Activated naive CD8-positive, alpha-beta T cell treated with anti-CD3 and anti-CD28 coated beads for 36 hours (primary cell): ENCODE measurements at regions not wholly inside any gene's neighbourhood (a gene's known extent, or its start where the extent isn't known, plus 50 kb on each side); places are given as distances from the start of the nearest gene placed in this dataset.
"Not testable (repeated sequence)": the region's sequence is repeated elsewhere in the genome, so short reads cannot be mapped to it uniquely, and the experiment has no call there.

Experiments
- DNase-seq: peaks from one replicate; pipeline ENCODE4 v3.0.0; 2021
- H3K27ac Mint-ChIP-seq: one replicate; pipeline ENCODE4 v1.8.0; 2022; ENCODE audit warnings: mild to moderate bottlenecking, moderate library complexity, mixed read lengths
- H3K27me3 Mint-ChIP-seq: one replicate; pipeline ENCODE4 v1.8.0; 2022; ENCODE audit warnings: mild to moderate bottlenecking, mixed read lengths
- H3K36me3 Mint-ChIP-seq: one replicate; pipeline ENCODE4 v1.8.0; 2021; ENCODE audit warnings: mild to moderate bottlenecking, mixed read lengths
- H3K4me1 Mint-ChIP-seq: one replicate; pipeline ENCODE4 v1.8.0; 2021; ENCODE audit warnings: mixed read lengths
- H3K4me3 Mint-ChIP-seq: one replicate; pipeline ENCODE4 v1.8.0; 2022; ENCODE audit warnings: mild to moderate bottlenecking, moderate library complexity, mixed read lengths
- H3K9me3 Mint-ChIP-seq: one replicate; pipeline ENCODE4 v1.8.0; 2022; ENCODE audit warnings: mixed read lengths

DNA sequence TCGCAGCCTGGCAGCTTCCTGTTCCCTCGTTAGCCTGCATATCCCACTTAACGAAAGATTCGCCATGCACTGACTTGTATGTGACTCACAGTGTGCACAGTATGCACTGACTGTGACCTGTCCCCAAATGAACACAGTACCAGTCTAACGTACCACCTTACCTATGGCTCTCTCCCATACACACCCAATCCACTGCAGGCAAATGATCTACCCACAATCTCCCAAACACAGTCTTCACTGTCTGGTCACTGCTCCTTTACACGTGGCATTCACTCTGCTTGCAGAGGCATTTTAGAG lies 163.5 kb upstream of the EEA1 start:
- no peak for DNase-seq
- no peaks in the 10 kb centered on the region for H3K27me3 Mint-ChIP-seq
- H3K27ac Mint-ChIP-seq, result no peak overlapping the region
- H3K4me3 Mint-ChIP-seq, result no peak overlapping the region
- peaks cover 3% of the 10 kb centered on the region for H3K36me3 Mint-ChIP-seq
- H3K4me1 Mint-ChIP-seq, result peaks cover 20% of the 10 kb centered on the region
- H3K9me3 Mint-ChIP-seq, result no peaks in the 10 kb centered on the region

DNA sequence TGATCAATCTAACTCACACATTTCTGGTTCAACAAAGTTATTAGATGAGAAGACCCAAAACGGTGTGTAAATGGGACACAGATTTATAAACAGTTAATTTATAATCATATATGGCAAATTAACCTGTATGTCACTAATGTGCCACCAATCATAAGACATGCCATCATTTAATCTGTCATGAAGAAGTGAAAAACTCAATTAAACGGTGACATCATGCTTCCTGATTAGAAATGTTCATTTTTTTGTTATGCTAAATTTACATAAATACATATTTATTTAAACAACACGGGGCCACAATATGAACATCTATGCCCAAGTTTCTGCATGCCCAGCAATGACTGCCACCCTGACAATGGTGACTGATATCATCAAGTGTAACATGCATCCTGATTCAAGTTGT lies 164.1 kb upstream of the EEA1 start:
- H3K36me3 Mint-ChIP-seq, result peaks cover 3% of the 10 kb centered on the region
- H3K4me1 Mint-ChIP-seq, result peaks cover 22% of the 10 kb centered on the region
- H3K9me3 Mint-ChIP-seq, result no peaks in the 10 kb centered on the region
- no peak overlapping the region for H3K4me3 Mint-ChIP-seq
- no peak for DNase-seq
- no peaks in the 10 kb centered on the region for H3K27me3 Mint-ChIP-seq
- H3K27ac Mint-ChIP-seq, result no peak overlapping the region

DNA sequence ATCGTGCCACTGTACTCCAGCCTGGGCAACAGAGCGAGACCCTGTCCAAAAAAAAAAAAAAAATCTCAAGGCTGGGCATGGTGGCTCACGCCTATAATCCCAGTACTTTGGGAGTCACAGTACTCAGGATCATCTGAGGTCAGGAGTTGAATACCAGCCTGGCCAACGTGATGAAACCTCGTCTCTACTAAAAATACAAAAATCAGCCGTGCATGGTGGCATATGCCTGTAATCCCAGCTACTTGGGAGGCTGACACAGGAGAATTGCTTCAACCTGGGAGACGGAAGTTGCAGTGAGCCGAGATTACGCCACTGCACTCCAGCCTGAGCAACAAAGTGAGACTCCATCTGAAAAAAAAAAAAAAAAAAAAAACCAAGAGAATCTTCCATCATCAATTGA lies 165.1 kb upstream of the EEA1 start:
- not testable (repeated sequence) for H3K36me3 Mint-ChIP-seq, H3K27ac Mint-ChIP-seq, H3K27me3 Mint-ChIP-seq, DNase-seq, H3K4me3 Mint-ChIP-seq, H3K9me3 Mint-ChIP-seq
- H3K4me1 Mint-ChIP-seq, result peaks cover 24% of the 10 kb centered on the region

DNA sequence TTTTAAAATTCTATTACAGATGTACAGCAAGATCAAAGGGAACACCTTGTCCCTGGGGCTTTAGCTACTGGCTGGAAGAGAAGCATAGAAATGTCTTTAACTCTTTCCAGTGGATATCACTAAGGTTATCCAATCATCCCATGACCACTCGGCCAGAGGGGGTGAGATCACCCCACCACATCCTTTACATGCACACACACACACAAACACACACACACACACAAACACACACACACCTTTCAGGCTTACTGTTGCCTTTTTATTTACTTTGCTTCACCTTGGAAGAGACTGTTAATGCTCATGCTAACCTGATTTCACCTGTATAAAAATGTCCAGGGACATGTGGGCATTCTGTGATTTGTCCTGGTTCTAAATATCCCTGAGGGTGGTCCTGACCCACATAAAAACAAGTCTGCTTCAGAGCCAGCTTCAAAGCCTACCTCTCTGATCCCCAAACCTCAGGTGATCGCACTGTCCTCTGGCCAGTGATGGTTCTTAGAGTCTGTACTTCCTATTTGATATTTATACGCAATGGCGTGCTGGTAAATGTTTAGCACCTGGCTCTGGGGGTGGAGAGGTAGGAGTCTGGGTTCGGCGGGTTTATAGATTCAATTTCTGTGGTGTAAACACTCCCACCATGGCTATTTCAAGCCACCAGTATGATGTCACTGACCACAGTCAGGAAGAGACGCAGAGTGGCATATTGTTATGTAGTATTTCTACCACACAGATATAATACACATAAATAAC lies 166.1 kb upstream of the EEA1 start:
- DNase-seq, result peak; percentile 7
- no peaks in the 10 kb centered on the region for H3K36me3 Mint-ChIP-seq
- no peak overlapping the region for H3K4me3 Mint-ChIP-seq
- H3K27ac Mint-ChIP-seq, result no peak overlapping the region
- H3K9me3 Mint-ChIP-seq, result no peaks in the 10 kb centered on the region
- no peaks in the 10 kb centered on the region for H3K27me3 Mint-ChIP-seq
- H3K4me1 Mint-ChIP-seq, result peaks cover 18% of the 10 kb centered on the region

DNA sequence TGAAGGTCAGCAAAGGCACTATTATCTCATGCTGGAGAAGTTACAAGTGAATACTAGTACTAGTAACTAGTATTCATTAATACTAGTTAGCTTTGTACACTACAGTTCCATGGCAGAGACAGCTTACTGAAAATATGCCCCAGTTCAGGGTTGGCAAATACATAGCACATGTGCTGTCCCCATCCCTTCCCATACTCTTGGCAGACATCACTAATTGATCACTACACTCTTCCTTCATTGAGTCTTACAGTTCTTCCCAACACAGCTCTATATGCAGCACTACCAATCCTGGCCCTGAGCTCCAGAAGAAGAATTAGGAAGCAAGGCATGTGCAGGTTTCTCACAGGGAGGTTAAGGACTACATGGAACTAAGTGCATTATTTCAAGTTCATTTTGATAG lies 168.3 kb upstream of the EEA1 start:
- peaks cover 11% of the 10 kb centered on the region for H3K4me1 Mint-ChIP-seq
- H3K27ac Mint-ChIP-seq, result no peak overlapping the region
- no peaks in the 10 kb centered on the region for H3K36me3 Mint-ChIP-seq
- H3K4me3 Mint-ChIP-seq, result no peak overlapping the region
- no peak for DNase-seq
- H3K27me3 Mint-ChIP-seq, result no peaks in the 10 kb centered on the region
- no peaks in the 10 kb centered on the region for H3K9me3 Mint-ChIP-seq

DNA sequence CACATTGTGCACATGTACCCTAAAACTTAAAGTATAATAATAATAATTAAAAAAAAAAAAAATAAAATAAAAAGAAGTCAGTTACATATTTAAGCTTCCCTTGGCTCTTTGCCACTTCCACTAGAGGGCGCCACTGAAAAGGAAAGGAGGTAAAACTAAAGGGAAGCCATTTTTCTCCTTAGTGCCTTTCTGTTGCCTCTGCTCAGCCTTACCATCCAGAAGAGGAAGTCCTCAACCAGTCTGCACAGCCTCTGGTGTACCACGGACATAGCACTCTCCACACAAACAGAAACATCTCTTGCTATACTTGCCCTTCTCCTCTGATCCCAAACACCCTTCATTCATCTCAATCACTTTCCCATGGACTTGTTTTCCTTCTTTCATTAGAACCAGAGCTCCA lies 169.0 kb upstream of the EEA1 start:
- no peaks in the 10 kb centered on the region for H3K27me3 Mint-ChIP-seq
- no peaks in the 10 kb centered on the region for H3K36me3 Mint-ChIP-seq
- peak overlapping the region; percentile 16 for H3K27ac Mint-ChIP-seq
- H3K9me3 Mint-ChIP-seq, result no peaks in the 10 kb centered on the region
- DNase-seq, result peak; percentile 55
- no peak overlapping the region for H3K4me3 Mint-ChIP-seq
- H3K4me1 Mint-ChIP-seq, result peaks cover 11% of the 10 kb centered on the region

DNA sequence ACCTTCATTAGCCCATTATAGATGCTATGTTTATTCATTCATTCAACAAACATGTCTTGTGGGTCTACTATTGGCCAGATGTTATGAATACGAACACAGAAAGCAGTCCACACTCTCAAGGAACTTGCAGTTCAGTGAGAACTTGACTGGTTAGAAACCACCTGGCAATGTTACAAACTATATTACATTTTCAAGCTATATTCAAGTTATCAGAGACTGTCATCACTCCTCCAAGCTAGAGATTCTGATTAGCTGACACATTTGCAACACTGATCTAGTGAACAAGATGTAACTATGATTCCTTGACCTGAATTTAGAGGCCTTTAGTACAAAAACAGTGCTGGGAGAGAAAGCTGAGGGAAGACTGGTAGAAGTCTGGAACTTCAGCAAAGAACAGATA lies 170.7 kb upstream of the EEA1 start:
- DNase-seq, result no peak
- peaks cover 10% of the 10 kb centered on the region for H3K4me1 Mint-ChIP-seq
- no peak overlapping the region for H3K27ac Mint-ChIP-seq
- H3K27me3 Mint-ChIP-seq, result no peaks in the 10 kb centered on the region
- H3K36me3 Mint-ChIP-seq, result no peaks in the 10 kb centered on the region
- H3K9me3 Mint-ChIP-seq, result no peaks in the 10 kb centered on the region
- no peak overlapping the region for H3K4me3 Mint-ChIP-seq

DNA sequence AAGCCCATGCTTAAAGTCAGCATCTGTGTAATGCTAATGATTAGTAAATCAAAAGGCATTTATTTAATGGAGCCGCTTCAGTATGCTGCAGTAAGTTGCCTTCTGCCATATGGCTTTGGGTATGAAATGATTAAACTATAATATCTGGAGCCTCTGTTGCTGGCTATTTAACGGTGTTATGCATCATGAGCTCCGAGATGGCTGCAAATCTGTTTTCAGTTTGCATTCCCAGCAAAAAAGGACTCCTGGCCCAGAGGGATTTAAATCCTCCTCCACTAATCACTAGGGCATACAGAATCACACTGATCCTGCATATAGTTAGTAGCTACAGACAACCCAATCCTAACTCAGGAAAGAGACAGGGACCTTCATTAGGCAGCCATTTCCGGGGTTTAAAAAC lies 171.5 kb upstream of the EEA1 start:
- Mint-ChIP-seq H3K4me1 (peaks cover 4% of the 10 kb centered on the region), H3K27me3 (no peaks in the 10 kb centered on the region), H3K27ac (no peak overlapping the region), H3K4me3 (no peak overlapping the region), H3K9me3 (no peaks in the 10 kb centered on the region), H3K36me3 (no peaks in the 10 kb centered on the region)
- DNase-seq, result no peak

DNA sequence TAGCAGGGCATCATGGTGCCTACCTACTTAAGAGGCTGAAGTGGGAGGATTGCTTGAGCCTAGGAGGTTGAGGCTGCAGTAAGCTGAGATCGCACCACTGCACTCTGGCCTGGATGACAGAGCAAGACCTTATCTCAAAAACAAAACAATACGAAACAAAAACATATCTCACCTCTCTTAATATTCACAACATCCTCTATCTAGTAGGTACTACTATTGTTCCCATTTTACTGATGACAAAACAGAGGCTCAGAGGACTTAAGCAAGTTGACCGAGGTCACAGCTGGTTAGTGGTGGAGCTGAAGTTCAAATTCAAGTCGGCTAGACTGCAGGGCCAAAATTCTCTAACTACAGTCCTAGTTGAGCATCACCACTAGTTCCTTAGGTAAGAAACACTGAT lies 172.3 kb upstream of the EEA1 start:
- no peaks in the 10 kb centered on the region for H3K36me3 Mint-ChIP-seq
- H3K4me1 Mint-ChIP-seq, result peaks cover 4% of the 10 kb centered on the region
- no peaks in the 10 kb centered on the region for H3K27me3 Mint-ChIP-seq
- no peak overlapping the region for H3K4me3 Mint-ChIP-seq
- no peaks in the 10 kb centered on the region for H3K9me3 Mint-ChIP-seq
- DNase-seq, result no peak
- no peak overlapping the region for H3K27ac Mint-ChIP-seq

DNA sequence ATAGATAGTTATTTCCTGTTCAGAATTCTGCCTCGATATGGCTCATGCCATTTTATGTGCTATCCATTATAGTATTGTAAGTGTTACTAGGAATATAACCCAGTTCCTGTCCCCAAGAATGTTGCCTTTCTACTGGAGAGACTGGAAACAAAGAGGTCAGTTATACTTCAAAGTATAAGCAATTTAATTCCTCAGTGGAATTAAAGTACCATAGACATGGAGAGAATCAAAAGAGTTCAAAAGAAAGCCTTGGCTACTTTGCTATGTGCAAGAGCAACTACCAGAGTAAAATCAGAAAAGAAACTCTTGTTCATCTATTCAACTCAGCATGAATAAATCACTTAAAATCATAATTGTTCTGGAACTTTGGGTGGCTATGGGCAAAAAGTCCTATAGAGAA lies 173.2 kb upstream of the EEA1 start:
- no peaks in the 10 kb centered on the region for H3K9me3 Mint-ChIP-seq
- H3K4me3 Mint-ChIP-seq, result no peak overlapping the region
- H3K27me3 Mint-ChIP-seq, result no peaks in the 10 kb centered on the region
- no peak for DNase-seq
- H3K36me3 Mint-ChIP-seq, result no peaks in the 10 kb centered on the region
- peaks cover 7% of the 10 kb centered on the region for H3K4me1 Mint-ChIP-seq
- no peak overlapping the region for H3K27ac Mint-ChIP-seq

DNA sequence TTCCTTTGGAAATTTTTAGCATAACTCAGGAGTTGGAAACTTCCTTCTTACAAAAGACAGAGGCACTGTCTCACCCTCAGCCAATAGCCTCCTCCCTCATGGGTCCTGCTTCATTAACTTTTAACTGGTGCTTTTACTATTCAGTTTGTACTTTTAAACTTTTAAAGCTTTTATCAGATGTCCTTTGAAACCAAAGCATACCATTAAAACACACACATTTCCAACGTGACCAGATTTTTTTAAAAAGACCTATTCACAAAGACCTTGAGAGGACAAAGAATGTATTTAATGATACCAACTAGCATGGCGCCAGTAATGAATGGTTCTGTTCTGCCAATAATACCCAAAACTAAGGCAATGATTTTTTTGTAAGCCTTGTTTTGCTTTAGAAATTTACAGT lies 173.6 kb upstream of the EEA1 start:
- DNase-seq, result no peak
- Mint-ChIP-seq H3K4me1 (peaks cover 7% of the 10 kb centered on the region), H3K4me3 (no peak overlapping the region), H3K36me3 (no peaks in the 10 kb centered on the region), H3K27me3 (no peaks in the 10 kb centered on the region), H3K27ac (no peak overlapping the region), H3K9me3 (no peaks in the 10 kb centered on the region)

DNA sequence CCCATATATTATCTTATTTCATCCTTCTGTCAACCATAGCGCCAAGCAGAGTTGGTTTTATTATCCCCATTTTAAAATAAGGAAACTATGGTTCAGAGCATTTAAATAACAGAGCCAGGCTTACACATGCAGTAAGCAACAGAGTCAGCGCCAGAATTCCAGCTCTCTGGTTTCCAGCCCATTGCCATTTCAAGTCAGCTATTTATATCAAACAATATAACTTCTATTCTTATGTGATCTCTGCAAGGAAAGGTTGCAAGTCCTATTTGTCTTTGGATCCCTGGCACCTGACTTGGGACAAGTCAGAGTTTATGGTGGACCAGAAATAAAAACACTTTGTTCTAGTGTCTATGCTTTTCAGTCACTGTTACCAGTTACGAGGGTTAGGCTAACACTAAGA lies 174.1 kb upstream of the EEA1 start:
- no peaks in the 10 kb centered on the region for H3K36me3 Mint-ChIP-seq
- no peaks in the 10 kb centered on the region for H3K9me3 Mint-ChIP-seq
- peaks cover 6% of the 10 kb centered on the region for H3K4me1 Mint-ChIP-seq
- DNase-seq, result no peak
- H3K4me3 Mint-ChIP-seq, result no peak overlapping the region
- no peak overlapping the region for H3K27ac Mint-ChIP-seq
- H3K27me3 Mint-ChIP-seq, result no peaks in the 10 kb centered on the region

DNA sequence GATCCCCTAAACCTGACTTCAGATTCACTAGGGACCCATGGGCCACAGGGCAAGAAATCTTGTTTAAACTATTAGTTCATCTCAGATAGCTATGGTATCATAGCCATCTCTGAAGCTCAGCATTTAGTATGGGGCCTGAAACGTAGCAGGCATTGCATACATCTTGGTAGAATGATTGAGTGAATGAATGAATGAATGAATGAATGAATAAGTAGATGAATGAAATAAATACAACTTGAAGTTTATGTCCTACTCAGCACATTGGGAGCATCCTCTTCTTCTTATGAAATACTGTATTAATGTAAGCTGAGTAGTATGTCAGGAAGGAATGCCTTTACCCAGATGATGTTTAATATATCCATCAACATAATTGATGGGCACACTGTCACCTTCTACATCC lies 175.4 kb upstream of the EEA1 start:
- Mint-ChIP-seq H3K9me3 (no peaks in the 10 kb centered on the region), H3K4me3 (no peak overlapping the region), H3K27me3 (no peaks in the 10 kb centered on the region), H3K36me3 (no peaks in the 10 kb centered on the region), H3K27ac (no peak overlapping the region), H3K4me1 (peaks cover 4% of the 10 kb centered on the region)
- no peak for DNase-seq

DNA sequence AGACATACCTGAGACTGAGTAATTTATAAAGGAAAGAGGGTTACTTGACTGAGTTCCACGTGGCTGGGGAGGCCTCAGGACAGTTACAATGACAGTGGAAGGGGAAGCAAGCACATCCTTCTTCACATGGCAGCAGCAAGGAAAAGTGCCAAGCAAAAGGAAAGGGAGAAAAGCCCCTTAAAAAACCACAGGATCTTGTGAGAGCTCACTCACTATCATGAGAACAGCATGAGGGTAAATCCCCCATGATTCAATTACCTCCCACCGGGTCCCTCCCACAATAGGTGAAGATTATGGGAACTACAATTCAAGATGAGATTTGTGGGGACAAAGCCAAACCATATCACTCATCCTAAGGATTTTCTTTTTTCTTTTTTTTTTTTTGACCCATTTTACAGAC lies 177.8 kb upstream of the EEA1 start:
- no peak for DNase-seq
- Mint-ChIP-seq H3K9me3 (no peaks in the 10 kb centered on the region), H3K27ac (no peak overlapping the region), H3K4me1 (peaks cover 9% of the 10 kb centered on the region), H3K36me3 (no peaks in the 10 kb centered on the region), H3K27me3 (no peaks in the 10 kb centered on the region), H3K4me3 (no peak overlapping the region)

DNA sequence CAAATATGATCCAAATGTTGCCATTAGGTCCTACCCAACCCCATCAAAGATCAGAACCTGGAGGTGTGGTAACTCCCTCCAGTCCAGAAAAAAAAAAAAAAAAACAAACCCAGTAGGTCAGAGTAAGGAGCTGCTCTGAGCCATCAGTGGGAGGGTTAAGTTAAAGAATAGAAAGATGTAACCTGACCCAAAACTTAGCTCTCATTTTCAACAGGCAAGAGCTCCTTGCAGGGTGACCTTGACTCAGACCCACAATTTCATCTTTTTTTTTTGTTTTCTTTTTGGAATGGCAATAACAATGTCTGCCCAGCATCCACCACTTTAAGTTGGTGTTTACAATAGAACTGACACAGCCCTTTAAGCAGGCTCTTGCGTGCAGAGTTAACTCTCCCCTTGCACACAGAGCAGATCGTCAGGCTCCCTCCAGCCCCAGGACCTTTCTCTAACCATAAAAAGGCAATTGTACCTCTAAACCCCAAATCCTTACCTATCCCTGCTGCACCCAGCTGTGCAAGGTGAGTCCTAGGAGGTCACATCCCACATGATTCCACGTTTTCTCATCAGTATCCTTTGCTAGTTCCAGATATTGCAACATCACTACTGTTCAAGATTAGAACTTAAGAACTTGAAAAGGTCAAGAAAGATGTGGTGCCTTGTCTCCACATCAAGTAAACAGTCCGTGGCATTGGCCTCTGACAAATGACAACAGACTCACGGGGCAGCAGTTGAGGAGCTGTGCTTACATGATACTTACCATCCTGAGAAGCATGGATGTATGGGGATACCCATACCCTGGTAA lies 178.6 kb upstream of the EEA1 start:
- Mint-ChIP-seq H3K9me3 (peaks cover 2% of the 10 kb centered on the region), H3K27me3 (no peaks in the 10 kb centered on the region), H3K4me1 (peaks cover 9% of the 10 kb centered on the region), H3K27ac (no peak overlapping the region), H3K36me3 (no peaks in the 10 kb centered on the region), H3K4me3 (no peak overlapping the region)
- no peak for DNase-seq

DNA sequence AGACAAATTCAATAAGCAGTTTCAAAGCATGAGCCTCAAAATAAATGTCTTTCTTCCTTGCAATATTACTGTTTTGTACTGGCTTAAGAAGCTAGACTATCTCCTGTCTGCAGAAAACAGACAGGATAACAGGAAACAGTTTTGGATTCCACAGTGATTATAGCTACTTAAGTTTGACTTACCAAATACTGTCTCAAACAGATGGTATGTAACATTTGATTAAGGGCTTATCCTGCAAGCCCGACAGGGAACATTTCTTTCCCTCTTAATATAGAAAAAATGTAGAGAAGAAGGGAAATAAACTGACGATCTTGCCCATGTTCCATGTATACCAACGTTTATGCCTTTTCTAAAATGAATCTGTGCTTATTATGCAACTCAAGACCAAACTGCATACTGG lies 179.9 kb upstream of the EEA1 start:
- no peak overlapping the region for H3K27ac Mint-ChIP-seq
- no peak for DNase-seq
- no peaks in the 10 kb centered on the region for H3K27me3 Mint-ChIP-seq
- H3K4me3 Mint-ChIP-seq, result no peak overlapping the region
- peaks cover 2% of the 10 kb centered on the region for H3K9me3 Mint-ChIP-seq
- peaks cover 9% of the 10 kb centered on the region for H3K4me1 Mint-ChIP-seq
- H3K36me3 Mint-ChIP-seq, result no peaks in the 10 kb centered on the region
